HAP-1 (cell line): ENCODE measurements at regions not wholly inside any gene's neighbourhood (a gene's known extent, or its start where the extent isn't known, plus 50 kb on each side); places are given as distances from the start of the nearest gene placed in this dataset.
"Not testable (repeated sequence)": the region's sequence is repeated elsewhere in the genome, so short reads cannot be mapped to it uniquely, and the experiment has no call there.

Experiments
- DNase-seq, 2 experiments: peaks; one replicate each; pipeline ENCODE4 v3.0.0-alpha.2; 2016 to 2020; ENCODE audit warnings: low spot score in 2 of 2
- H3K27me3 ChIP-seq: fragments of 250-450 bp; sonication (Bioruptor Pico); 2 replicates; pipeline ENCODE4 v1.5.1; 2020; ENCODE audit warnings: low read depth, mild to moderate bottlenecking, moderate library complexity
- H3K36me3 ChIP-seq: fragments of 250-450 bp; sonication (Bioruptor Pico); replicated peaks from 2 replicates; pipeline ENCODE4 v1.5.1; 2020; ENCODE audit warnings: mild to moderate bottlenecking
- H3K4me1 ChIP-seq: fragments of 250-450 bp; sonication (Bioruptor Pico); 2 replicates; pipeline ENCODE4 v1.5.1; 2020; ENCODE audit warnings: mild to moderate bottlenecking
- H3K4me3 ChIP-seq: fragments of 250-450 bp; sonication (Bioruptor Pico); 2 replicates; pipeline ENCODE4 v1.5.1; 2020; ENCODE audit warnings: mild to moderate bottlenecking, moderate library complexity
- H3K9me3 ChIP-seq: fragments of 250-450 bp; sonication (Bioruptor Pico); 2 replicates; pipeline ENCODE4 v1.5.1; 2020; ENCODE audit warnings: mild to moderate bottlenecking, moderate library complexity
- in situ Hi-C: fragments of 300-500 bp; cut with MboI; formaldehyde crosslinking; loops from 3 replicates; pipeline ENCODE4 v1.14.3; 2020; ENCODE audit warnings: low sequenced_read_pairs, inconsistent platforms, mixed read lengths

DNA sequence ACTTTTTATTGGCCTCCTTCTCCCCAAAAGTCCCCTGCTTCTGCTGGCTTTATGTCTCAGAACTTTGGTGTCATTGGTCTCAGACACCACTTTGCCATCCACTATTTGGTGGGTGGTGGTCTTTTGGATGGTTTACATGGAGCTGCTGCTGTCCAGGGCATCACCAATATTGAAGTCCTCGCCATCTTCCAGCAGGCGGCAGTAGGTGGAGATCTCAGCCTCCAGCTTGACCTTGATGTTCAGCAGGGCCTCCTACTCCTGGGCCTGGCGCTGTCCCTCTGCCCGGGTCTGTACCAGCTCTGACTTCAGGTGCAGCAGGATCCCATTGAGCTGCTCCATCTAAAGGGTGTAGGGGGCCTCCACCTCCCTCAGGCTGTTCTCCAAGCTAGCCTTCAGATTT is 148.4 kb upstream of the FOXA2 start:
- Histone ChIP-seq H3K9me3 (no peaks in the 10 kb centered on the region), H3K36me3 (no peaks in the 10 kb centered on the region), H3K4me1 (no peaks in the 10 kb centered on the region), H3K27me3 (no peaks in the 10 kb centered on the region), H3K4me3 (no peak overlapping the region)
- no peak for DNase-seq
- in situ Hi-C loops: no loop called here

DNA sequence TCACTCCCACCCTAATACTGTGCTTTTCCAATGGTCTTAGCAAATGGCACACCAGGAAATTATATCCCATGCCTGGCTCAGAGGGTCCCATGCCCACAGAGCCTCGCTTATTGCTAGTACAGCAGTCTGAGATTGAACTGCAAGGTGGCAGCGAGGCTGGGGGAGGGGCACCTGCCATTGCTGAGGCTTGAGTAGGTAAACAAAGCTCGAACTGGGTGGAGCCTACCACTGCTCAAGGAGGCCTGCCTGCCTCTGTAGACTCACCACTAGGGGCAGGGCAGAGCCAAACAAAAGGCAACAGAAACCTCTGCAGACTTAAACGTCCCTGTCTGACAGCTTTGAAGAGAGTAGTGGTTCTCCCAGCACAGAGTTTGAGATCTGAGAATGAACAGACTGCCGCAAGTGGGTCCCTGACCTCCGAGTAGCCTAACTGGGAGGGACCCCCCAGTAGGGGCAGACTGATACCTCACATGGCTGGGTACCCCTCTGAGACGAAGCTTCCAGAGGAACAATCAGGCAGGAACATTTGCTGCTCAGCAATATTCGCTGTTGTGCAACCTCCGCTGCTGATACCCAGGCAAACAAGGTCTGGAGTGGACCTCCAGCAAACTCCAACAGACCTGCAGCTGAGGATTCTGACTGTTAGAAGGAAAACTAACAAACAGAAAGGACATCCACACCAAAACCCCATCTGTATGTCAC is 150.7 kb upstream of the FOXA2 start:
- DNase-seq: peak in 1 of 2 experiments; percentile 9
- H3K9me3 ChIP-seq, H3K27me3 ChIP-seq, in situ Hi-C loops, H3K4me3 ChIP-seq, H3K4me1 ChIP-seq, H3K36me3 ChIP-seq: not testable (repeated sequence)

DNA sequence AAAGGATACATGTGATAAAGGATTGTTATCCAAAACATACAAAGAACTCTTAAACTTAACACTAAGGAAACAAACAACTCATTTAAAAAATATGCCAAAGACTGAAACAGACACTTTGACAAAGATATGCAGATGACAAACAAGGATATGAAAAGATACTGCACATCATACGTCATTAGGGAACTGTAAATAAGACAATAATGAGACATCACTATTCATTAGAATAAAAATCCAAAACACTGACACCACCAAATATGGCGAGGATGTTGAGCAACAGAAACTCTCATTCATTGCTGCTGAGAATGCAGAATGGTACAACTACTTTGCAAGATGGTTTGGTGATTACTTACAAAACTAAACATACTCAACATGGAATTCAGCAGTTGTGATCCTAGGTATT is 156.5 kb upstream of the FOXA2 start:
- in situ Hi-C loops: no loop called here
- Histone ChIP-seq H3K9me3 (no peaks in the 10 kb centered on the region), H3K27me3 (no peaks in the 10 kb centered on the region), H3K4me1 (no peaks in the 10 kb centered on the region), H3K4me3 (no peak overlapping the region), H3K36me3 (no peaks in the 10 kb centered on the region)
- no peak for DNase-seq

DNA sequence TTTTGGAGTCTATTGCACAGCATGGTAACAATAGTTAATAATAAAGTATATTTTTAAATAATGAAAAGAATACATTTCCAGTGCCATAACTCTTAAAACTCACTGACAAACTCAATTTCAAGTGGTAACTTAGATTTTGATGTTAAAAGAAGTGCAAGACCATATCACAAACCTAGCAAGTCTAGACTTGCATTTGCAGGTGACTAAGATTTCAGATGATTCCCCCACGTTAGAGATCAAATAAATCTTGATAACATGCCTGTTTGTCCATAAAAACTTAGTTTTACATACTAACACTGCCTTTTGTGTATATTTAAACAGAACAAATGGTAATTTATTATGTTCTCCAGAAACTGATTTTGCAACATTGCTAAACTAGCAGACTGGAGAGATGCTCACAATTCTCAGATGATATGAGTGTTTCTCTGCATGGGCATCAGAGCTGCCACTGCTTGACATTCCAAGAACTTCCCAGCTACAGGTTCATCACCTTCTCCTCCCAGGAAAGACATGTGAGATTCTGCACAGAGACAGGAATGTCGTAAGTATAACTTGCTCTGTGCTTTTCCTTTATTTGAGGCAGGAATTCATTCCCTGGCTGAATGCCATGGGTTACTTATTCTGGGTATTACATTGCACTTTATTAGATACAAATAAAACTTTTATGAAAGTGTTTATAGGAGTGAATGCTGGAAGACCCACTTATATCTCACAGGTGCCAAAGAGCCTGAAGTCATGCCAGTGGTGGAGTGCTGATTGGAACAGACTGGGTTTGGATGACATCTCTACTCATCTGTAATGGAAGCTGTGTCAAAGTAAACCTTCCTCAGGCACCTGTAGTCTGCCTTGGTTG is 160.2 kb upstream of the FOXA2 start:
- no peaks in the 10 kb centered on the region for H3K4me1 ChIP-seq
- DNase-seq: no peak
- no peaks in the 10 kb centered on the region for H3K36me3 ChIP-seq
- H3K9me3 ChIP-seq: no peaks in the 10 kb centered on the region; the same call in 1 of the 2 replicates
- H3K27me3 ChIP-seq: no peaks in the 10 kb centered on the region
- in situ Hi-C loops: no loop called here
- no peak overlapping the region for H3K4me3 ChIP-seq

DNA sequence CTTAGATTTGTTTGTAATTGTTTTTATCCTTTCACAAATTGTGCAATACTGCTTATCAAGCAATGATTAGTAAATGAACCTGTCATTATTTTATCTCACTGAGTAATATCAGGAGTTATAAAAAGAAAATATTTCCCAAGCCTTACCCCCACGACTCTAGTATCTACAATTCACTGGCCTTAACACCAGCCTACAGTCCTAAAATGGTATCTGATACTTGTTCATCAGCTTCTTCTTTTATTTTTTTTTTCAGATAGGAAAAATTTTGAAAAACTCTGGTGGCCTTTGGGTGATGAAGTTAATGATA is 160.8 kb upstream of the FOXA2 start:
- Histone ChIP-seq H3K9me3 (no peaks in the 10 kb centered on the region; the same call in 1 of the 2 replicates), H3K36me3 (no peaks in the 10 kb centered on the region), H3K27me3 (no peaks in the 10 kb centered on the region), H3K4me3 (no peak overlapping the region), H3K4me1 (no peaks in the 10 kb centered on the region)
- no peak for DNase-seq
- in situ Hi-C loops: no loop called here

DNA sequence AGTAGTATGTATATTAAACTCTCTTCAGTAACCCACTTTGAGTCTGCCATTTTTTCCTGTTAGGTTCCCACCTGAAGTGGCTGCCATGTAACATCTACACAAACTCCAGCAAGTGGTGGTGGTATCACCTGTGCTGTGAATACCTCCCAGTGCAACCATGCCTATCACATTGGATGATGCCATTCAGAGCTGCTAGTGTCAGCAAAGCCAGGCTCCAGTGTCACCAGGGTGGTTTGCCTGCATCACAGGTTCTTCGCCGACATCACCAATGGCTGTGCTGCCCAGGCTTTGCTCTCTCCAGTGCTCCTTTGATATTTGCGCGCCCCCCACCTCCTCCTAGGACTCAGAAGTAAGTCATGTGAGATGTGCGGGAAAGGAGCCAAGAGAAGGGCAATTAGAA is 162.6 kb upstream of the FOXA2 start:
- in situ Hi-C loops: no loop called here
- Histone ChIP-seq H3K4me3 (no peak overlapping the region), H3K4me1 (no peaks in the 10 kb centered on the region), H3K9me3 (no peaks in the 10 kb centered on the region; the same call in 1 of the 2 replicates), H3K27me3 (no peaks in the 10 kb centered on the region), H3K36me3 (no peaks in the 10 kb centered on the region)
- DNase-seq: no peak

DNA sequence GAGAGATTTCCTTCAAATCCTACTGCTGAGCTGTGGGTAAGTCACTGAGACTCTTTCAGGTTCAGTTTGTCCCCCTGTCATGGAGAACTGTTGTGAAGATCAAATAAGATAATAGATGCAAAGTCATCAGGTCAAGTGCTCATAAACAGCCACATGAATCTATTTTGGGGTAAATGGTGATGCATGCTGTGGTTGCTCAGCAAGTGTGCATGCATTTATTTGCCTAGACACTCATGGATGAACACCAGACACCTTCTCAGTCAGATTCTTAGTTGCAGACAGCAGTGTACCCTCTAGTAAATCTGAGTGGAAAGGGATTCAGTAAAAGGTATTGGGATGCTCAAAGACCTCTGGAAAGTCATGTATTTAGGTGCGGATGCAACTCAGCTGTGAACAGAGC is 168.0 kb upstream of the FOXA2 start:
- in situ Hi-C loops: no loop called here
- H3K4me1 ChIP-seq: no peaks in the 10 kb centered on the region
- H3K27me3 ChIP-seq: no peaks in the 10 kb centered on the region
- H3K4me3 ChIP-seq: no peak overlapping the region
- DNase-seq: no peak
- no peaks in the 10 kb centered on the region for H3K36me3 ChIP-seq
- H3K9me3 ChIP-seq: no peaks in the 10 kb centered on the region; the same call in 1 of the 2 replicates

DNA sequence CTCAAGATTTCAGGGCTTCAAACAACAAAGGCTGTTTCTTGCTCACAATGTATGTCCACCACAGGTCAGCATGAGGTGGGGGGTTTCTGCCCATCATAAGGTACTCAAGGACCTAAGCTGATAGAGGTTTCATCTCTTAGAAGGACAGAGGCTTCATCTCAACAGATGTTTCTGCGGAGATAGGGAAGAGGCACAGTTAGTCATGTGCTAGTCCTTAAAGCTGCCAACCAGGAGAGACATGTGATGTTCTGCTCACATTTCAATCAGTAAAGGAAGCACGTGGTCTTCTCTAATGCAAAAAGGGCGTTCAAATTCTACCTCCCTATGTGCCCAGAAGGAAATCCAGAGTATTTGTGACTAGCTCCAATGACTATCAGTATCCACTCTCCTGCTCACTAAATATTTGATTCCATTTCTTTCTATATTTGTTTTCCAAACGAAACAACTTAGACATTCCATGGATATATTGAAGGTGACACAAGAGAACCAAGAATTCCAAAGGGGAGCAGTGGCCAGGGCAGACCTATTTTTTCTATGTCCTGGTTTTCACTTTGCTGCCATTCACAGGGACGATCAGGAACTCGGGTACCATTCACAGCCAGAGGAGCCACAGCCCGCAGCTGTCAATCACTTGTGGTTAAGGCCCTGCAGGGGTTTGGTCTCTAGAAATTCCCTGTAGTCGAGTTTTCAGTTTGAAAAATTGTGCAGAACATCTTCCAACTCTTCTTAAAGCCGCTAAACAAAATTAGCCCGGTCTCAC is 173.2 kb upstream of the FOXA2 start:
- H3K9me3 ChIP-seq: no peaks in the 10 kb centered on the region
- no peaks in the 10 kb centered on the region for H3K27me3 ChIP-seq
- no peak for DNase-seq
- in situ Hi-C loops: no loop called here
- no peak overlapping the region for H3K4me3 ChIP-seq
- no peaks in the 10 kb centered on the region for H3K4me1 ChIP-seq
- no peaks in the 10 kb centered on the region for H3K36me3 ChIP-seq

DNA sequence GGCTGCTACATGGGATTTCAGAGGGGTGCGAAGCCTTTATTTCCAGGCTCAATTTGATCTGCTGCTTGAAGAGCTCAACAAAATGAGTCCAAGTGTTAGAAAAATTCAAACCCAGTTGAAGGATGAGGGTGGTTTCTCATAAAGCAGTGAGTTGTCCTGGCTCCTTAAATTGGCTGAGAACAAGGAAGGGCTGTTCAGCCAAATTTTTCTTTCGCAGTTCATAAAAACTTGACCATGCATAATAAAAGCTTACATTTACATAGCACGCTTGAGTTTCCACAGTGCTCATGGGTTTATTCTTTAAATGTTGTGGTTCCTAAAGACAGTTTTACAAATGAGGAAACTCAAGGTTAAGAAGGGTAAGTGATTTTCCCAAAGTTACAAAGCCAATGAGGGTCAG is 174.4 kb upstream of the FOXA2 start:
- no peaks in the 10 kb centered on the region for H3K27me3 ChIP-seq
- no peaks in the 10 kb centered on the region for H3K4me1 ChIP-seq
- no peak overlapping the region for H3K4me3 ChIP-seq
- H3K9me3 ChIP-seq: no peaks in the 10 kb centered on the region
- no peaks in the 10 kb centered on the region for H3K36me3 ChIP-seq
- DNase-seq: no peak
- in situ Hi-C loops: no loop called here

DNA sequence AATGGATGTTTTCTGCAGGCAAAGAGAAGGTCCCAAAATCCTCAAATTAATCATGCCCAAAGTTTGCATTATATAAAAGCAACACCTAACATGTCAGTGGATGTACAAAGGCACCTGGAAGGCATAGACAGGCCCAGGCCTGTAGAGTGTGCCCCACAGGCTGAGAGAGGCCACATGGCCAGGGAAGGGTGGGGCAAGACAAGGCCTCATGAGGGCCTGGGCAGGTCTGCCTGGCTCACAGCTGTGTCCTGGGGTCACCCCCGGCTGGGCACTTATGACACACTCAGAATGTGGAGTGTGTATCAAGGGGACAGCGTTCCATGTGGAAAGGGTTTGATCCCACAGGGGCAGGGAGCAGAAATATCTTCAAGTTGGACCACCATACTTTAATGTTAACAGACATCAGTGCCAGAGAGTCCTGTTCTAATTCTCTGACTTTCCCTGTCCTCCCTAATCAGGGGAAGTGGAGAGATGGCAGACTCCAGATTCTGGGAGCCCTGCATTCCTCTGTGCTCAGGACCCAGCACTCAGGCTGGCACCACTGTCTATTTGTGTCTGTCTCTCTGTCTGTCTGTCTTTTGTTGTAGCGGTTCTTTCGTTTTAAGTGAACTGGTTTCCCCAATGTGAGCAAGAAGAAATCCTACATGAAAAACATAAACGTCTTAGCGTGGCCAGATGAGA is 178.3 kb upstream of the FOXA2 start:
- in situ Hi-C loops: no loop called here
- Histone ChIP-seq H3K36me3 (no peaks in the 10 kb centered on the region), H3K4me3 (no peak overlapping the region), H3K4me1 (no peaks in the 10 kb centered on the region), H3K27me3 (no peaks in the 10 kb centered on the region), H3K9me3 (no peaks in the 10 kb centered on the region)
- no peak for DNase-seq

DNA sequence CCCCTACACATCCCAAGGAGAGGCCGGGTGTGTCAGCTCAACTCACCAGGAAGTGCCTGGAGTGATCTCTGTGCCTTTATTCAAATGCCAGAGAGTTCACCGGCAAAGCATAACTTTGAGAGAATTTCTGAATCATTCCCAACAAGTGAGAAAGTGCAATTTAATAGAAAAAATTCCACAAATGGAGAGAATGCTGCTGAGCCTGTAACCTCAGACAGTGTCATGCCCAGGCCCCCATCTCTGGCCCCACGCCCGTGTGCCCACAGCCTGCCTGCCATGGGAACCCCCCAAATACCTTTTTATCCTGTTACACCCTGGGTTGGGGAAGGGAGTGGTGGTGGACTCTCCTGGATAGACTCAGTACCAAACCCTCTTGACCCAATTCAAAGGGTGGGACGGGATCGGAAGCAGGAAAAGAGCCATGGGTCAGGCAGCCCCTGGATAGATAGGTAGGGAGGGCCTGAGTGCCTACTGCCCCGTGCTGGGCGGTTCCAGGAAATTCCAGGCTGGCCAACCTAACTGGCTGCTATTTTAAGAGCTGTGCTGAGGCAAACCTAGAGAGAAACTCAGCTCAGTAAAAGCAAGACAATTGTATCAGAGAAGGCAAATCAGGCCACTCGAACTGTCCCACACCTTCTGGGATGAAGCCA is 179.0 kb upstream of the FOXA2 start:
- H3K4me1 ChIP-seq: no peaks in the 10 kb centered on the region
- no peaks in the 10 kb centered on the region for H3K36me3 ChIP-seq
- H3K4me3 ChIP-seq: no peak overlapping the region
- H3K9me3 ChIP-seq: no peaks in the 10 kb centered on the region
- H3K27me3 ChIP-seq: no peaks in the 10 kb centered on the region
- in situ Hi-C loops: no loop called here
- DNase-seq: no peak

DNA sequence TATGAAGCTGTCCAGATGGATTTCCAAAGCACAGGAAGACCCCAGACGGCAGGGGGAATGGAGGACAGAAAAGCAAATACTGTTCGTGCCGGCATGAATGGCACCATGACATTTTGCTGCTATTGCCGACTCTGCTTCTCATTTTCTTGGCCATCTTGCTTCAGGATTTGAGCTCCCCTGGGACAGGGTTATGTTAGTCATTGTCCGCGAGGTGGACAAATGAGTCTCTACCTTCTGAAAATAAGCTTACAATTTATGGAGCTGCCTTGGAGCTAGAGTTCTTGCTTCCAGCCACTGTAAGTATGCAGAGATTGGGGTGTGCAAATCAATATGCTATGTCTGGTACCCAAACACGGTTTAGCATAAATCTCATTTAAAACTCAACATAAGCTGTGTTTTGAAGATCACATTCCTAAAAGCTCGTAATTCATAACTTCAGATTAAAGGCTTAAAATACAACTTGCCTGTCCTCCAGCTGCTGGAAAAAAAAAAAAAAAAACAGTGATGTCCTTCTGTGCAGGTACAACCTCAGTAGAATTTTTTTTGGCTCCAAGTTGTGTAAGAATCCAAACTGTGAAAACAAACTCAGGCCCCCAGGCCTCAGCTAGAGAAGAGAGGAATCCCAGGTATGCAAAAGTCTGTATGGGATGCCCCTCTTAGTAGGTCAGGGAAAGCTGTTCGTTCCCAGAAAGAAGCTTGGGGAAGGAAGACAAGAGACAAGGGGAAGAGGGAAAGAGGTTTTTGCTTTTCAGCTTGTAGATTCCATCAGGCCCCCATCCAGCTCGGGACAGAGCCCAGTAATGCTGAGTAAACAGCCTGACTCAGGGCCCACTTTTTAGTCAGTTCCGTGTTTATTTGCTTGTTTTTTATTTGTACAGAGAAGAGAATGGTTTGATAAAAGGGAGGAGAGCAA is 184.2 kb upstream of the FOXA2 start:
- DNase-seq: no peak
- Histone ChIP-seq H3K4me1 (no peaks in the 10 kb centered on the region), H3K27me3 (no peaks in the 10 kb centered on the region), H3K4me3 (no peak overlapping the region), H3K9me3 (no peaks in the 10 kb centered on the region; the same call in 1 of the 2 replicates), H3K36me3 (no peaks in the 10 kb centered on the region)
- in situ Hi-C loops: no loop called here
